DOHH2 (cell line): ENCODE measurements at regions not wholly inside any gene's neighbourhood (a gene's known extent, or its start where the extent isn't known, plus 50 kb on each side); places are given as distances from the start of the nearest gene placed in this dataset.

Experiments
- CTCF ChIP-seq: fragments of 200-600 bp; sonication (generic); IDR thresholded peaks from one replicate; pipeline ENCODE4 v1.5.1; 2014; ENCODE audit warnings: antibody characterized with exemption, mild to moderate bottlenecking, low read depth, low read length; ENCODE audit not compliant: poor library complexity, severe bottlenecking
- EZH2phosphoT487 ChIP-seq: fragments of 200-600 bp; sonication (generic); IDR thresholded peaks from 2 replicates; pipeline ENCODE4 v1.6.1; 2017; ENCODE audit warnings: borderline replicate concordance, mild to moderate bottlenecking, antibody characterized with exemption, low read length, moderate library complexity, mixed read lengths

- TF ChIP-seq CTCF (no peak), EZH2phosphoT487 (no peak)
Observed at GRCh38 chr4:154004016-154004415, 215.1 kb upstream of the SFRP2 start.
